IPS DF 4.7 (cell line): ENCODE measurements at regions not wholly inside any gene's neighbourhood (a gene's known extent, or its start where the extent isn't known, plus 50 kb on each side); places are given as distances from the start of the nearest gene placed in this dataset.
A peak's percentile ranks its signal among the peaks of the same experiment; 100 is the strongest.
"Not testable (repeated sequence)": the region's sequence is repeated elsewhere in the genome, so short reads cannot be mapped to it uniquely, and the experiment has no call there.

Experiments used
- DNase-seq: peaks from one replicate; pipeline ENCODE4 v3.0.0-alpha.2; 2013; ENCODE audit warnings: low spot score; ENCODE audit errors: extremely low read depth

GRCh38 chr14:22203036-22203435, 386.0 kb downstream of the DAD1 start:
- DNase-seq = no peak

GRCh38 chr14:22202313-22202712, 386.7 kb downstream of the DAD1 start:
- no peak for DNase-seq

- peak; percentile 60 for DNase-seq
Observed at GRCh38 chr14:22200977-22201605, 387.9 kb downstream of the DAD1 start.

- DNase-seq = not testable (repeated sequence)
Observed at GRCh38 chr14:22200131-22200530, 388.9 kb downstream of the DAD1 start.

GRCh38 chr14:22194664-22195063, 394.4 kb downstream of the DAD1 start:
- DNase-seq = no peak

GRCh38 chr14:22190411-22191191, 398.4 kb downstream of the DAD1 start:
- DNase-seq = no peak

- no peak for DNase-seq
Observed at GRCh38 chr14:22189881-22190280, 399.1 kb downstream of the DAD1 start.

- no peak for DNase-seq
Observed at GRCh38 chr14:22188318-22188717, 400.7 kb downstream of the DAD1 start.

- no peak for DNase-seq
Observed at GRCh38 chr14:22185789-22186188, 403.2 kb downstream of the DAD1 start.

GRCh38 chr14:22185191-22185590, 403.8 kb downstream of the DAD1 start:
- DNase-seq = no peak

GRCh38 chr14:22184830-22185168, 404.2 kb downstream of the DAD1 start:
- no peak for DNase-seq

GRCh38 chr14:22184157-22184829, 404.7 kb downstream of the DAD1 start:
- no peak for DNase-seq

- no peak for DNase-seq
Observed at GRCh38 chr14:22180045-22180444, 409.0 kb downstream of the DAD1 start.

GRCh38 chr14:22179190-22179589, 409.8 kb downstream of the DAD1 start:
- no peak for DNase-seq

- DNase-seq = no peak
Observed at GRCh38 chr14:22178333-22178839, 410.6 kb downstream of the DAD1 start.

- no peak for DNase-seq
Observed at GRCh38 chr14:22177870-22178269, 411.2 kb downstream of the DAD1 start.

- no peak for DNase-seq
Observed at GRCh38 chr14:22176957-22177356, 412.1 kb downstream of the DAD1 start.

GRCh38 chr14:22175278-22175558, 413.8 kb downstream of the DAD1 start:
- DNase-seq = not testable (repeated sequence)

GRCh38 chr14:22174412-22175277, 414.4 kb downstream of the DAD1 start:
- DNase-seq = no peak

- no peak for DNase-seq
Observed at GRCh38 chr14:22168092-22168955, 420.7 kb downstream of the DAD1 start.

GRCh38 chr14:22164616-22165015, 424.4 kb downstream of the DAD1 start:
- no peak for DNase-seq
